ENCODE measurements at regions not wholly inside any gene's neighbourhood (a gene's known extent, or its start where the extent isn't known, plus 50 kb on each side); places are given as distances from the start of the nearest gene placed in this dataset.

GRCh38 chr17:54718286-54718685 is 182.4 kb upstream of the TOM1L1 start:
- Mint-ChIP-seq H3K9me3 (no peaks in the 10 kb centered on the region), H3K27me3 (peaks cover 3% of the 10 kb centered on the region), H3K4me1 (no peaks in the 10 kb centered on the region), H3K36me3 (no peaks in the 10 kb centered on the region), H3K4me3 (no peak overlapping the region), H3K27ac (no peak overlapping the region)

GRCh38 chr17:54727624-54728023 is 173.0 kb upstream of the TOM1L1 start:
- Mint-ChIP-seq H3K27ac (no peak overlapping the region), H3K9me3 (peaks cover 37% of the 10 kb centered on the region), H3K27me3 (peaks cover 3% of the 10 kb centered on the region), H3K4me3 (no peak overlapping the region), H3K36me3 (no peaks in the 10 kb centered on the region), H3K4me1 (no peaks in the 10 kb centered on the region)

- Mint-ChIP-seq H3K36me3 (no peaks in the 10 kb centered on the region), H3K27me3 (no peaks in the 10 kb centered on the region), H3K27ac (no peak overlapping the region), H3K4me1 (peaks cover 4% of the 10 kb centered on the region), H3K9me3 (peaks cover 13% of the 10 kb centered on the region), H3K4me3 (no peak overlapping the region)
Measured at GRCh38 chr17:54736573-54736972, 164.1 kb upstream of the TOM1L1 start.

DNA sequence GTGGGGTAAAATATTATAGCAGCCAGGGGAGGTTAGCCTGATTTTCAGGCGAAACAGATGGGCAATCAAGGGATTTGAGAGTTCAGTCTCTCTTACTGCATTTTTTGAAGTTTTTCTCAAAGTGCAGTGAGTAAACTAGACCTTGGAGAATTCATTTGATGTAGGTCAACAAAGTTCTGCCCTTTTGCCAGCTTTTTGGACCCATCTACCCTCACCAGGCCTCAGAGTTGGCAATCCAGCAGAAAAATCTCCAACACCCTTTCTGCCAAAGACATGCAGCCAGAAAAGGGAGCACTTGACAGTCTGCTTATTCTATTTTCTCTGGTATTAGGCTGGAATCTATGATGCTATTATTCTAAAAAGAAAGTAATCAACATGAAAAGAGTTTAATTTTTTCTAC is 162.2 kb upstream of the TOM1L1 start:
- Mint-ChIP-seq H3K4me1 (peaks cover 4% of the 10 kb centered on the region), H3K9me3 (peaks cover 4% of the 10 kb centered on the region), H3K4me3 (no peak overlapping the region), H3K27ac (no peak overlapping the region), H3K36me3 (no peaks in the 10 kb centered on the region), H3K27me3 (peaks cover 1% of the 10 kb centered on the region)

DNA sequence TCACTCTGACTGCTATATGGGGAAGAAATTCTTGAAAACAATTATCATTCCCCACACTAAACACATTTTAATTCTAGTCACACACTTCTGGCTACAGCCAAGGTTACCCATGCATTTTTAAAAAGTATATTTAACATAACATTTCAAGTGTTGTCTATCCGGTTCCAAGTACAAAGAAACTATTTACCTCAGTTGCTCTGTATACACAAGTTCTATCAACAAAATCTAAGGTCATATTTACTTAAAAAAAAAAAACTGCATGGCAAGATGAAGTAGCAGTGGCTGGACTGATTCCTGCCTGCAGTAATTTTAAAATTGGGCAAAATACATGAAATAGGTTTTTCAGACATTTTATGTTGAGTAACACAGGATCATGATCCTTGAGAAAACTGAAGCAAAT is 155.9 kb upstream of the TOM1L1 start:
- no peaks in the 10 kb centered on the region for H3K4me1 Mint-ChIP-seq
- H3K27me3 Mint-ChIP-seq, result peaks cover 1% of the 10 kb centered on the region
- no peak overlapping the region for H3K27ac Mint-ChIP-seq
- peaks cover 10% of the 10 kb centered on the region for H3K9me3 Mint-ChIP-seq
- no peak overlapping the region for H3K4me3 Mint-ChIP-seq
- H3K36me3 Mint-ChIP-seq, result no peaks in the 10 kb centered on the region

- no peaks in the 10 kb centered on the region for H3K4me1 Mint-ChIP-seq
- no peak overlapping the region for H3K4me3 Mint-ChIP-seq
- H3K27ac Mint-ChIP-seq, result no peak overlapping the region
Measured at GRCh38 chr17:54745239-54745638, 155.4 kb upstream of the TOM1L1 start.

GRCh38 chr17:54745862-54746261 is 154.8 kb upstream of the TOM1L1 start:
- no peaks in the 10 kb centered on the region for H3K36me3 Mint-ChIP-seq
- H3K27me3 Mint-ChIP-seq, result peaks cover 1% of the 10 kb centered on the region

More at GRCh38 chr17:54745239-54745638, 155.4 kb upstream of the TOM1L1 start:
- Mint-ChIP-seq H3K36me3 (no peaks in the 10 kb centered on the region), H3K27me3 (peaks cover 1% of the 10 kb centered on the region), H3K9me3 (peaks cover 10% of the 10 kb centered on the region)

DNA sequence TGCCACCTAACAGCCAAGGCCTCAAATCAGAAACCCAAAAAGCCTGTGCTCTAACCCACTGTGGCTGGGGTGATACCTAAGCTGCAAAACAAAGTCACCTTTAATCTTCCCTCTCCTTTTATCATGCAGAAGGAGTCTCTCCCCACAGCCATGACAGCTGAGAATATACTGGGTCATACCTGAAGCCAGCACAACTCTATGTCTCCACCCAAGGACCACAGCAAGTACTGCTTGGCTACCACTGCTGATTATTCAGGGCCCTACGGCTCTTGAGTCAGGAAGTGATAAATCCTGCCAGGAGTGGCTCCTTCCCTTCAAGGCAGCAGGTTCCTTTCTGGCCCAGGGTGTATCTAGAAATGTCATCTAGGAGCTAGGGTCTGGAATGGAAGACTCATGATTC is 151.5 kb upstream of the TOM1L1 start:
- Mint-ChIP-seq H3K9me3 (peaks cover 5% of the 10 kb centered on the region), H3K36me3 (no peaks in the 10 kb centered on the region), H3K27me3 (peaks cover 2% of the 10 kb centered on the region), H3K4me1 (no peaks in the 10 kb centered on the region), H3K27ac (no peak overlapping the region), H3K4me3 (no peak overlapping the region)

More at GRCh38 chr17:54745862-54746261, 154.8 kb upstream of the TOM1L1 start:
- Mint-ChIP-seq H3K4me1 (no peaks in the 10 kb centered on the region), H3K4me3 (no peak overlapping the region), H3K9me3 (peaks cover 10% of the 10 kb centered on the region), H3K27ac (no peak overlapping the region)

- no peak overlapping the region for H3K27ac Mint-ChIP-seq
- H3K27me3 Mint-ChIP-seq, result peaks cover 4% of the 10 kb centered on the region
- H3K4me3 Mint-ChIP-seq, result no peak overlapping the region
- H3K9me3 Mint-ChIP-seq, result no peaks in the 10 kb centered on the region
- no peaks in the 10 kb centered on the region for H3K4me1 Mint-ChIP-seq
- H3K36me3 Mint-ChIP-seq, result no peaks in the 10 kb centered on the region
Measured at GRCh38 chr17:54754560-54754959, 146.1 kb upstream of the TOM1L1 start.

- no peaks in the 10 kb centered on the region for H3K9me3 Mint-ChIP-seq
- no peaks in the 10 kb centered on the region for H3K36me3 Mint-ChIP-seq
- H3K4me3 Mint-ChIP-seq, result no peak overlapping the region
- H3K27me3 Mint-ChIP-seq, result peaks cover 2% of the 10 kb centered on the region
- H3K27ac Mint-ChIP-seq, result no peak overlapping the region
- no peaks in the 10 kb centered on the region for H3K4me1 Mint-ChIP-seq
Measured at GRCh38 chr17:54760836-54761235, 139.8 kb upstream of the TOM1L1 start.

DNA sequence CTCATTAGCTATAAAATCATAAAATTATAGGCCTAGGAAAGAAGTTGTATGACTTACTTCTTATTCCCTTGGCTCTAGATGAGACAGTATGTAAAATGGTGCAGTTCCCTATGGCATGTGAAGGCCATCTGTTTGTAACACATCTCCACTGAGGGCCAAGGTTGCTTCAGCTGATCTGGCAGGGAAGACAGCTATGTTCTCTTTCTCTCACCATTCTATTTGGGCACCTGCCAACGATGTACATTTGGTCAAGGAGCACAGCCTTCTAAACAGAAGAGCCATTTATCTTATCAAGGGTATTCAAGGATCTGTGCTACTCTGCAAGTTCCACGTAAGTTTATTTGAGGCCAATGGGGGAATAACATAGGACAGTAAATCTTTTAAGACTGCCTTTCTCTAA is 129.8 kb upstream of the TOM1L1 start:
- H3K4me3 Mint-ChIP-seq, result no peak overlapping the region
- peaks cover 8% of the 10 kb centered on the region for H3K27me3 Mint-ChIP-seq
- no peak overlapping the region for H3K27ac Mint-ChIP-seq
- H3K4me1 Mint-ChIP-seq, result no peaks in the 10 kb centered on the region
- H3K36me3 Mint-ChIP-seq, result no peaks in the 10 kb centered on the region
- H3K9me3 Mint-ChIP-seq, result peaks cover 8% of the 10 kb centered on the region

- Mint-ChIP-seq H3K27ac (no peak overlapping the region), H3K4me3 (no peak overlapping the region), H3K4me1 (no peaks in the 10 kb centered on the region), H3K36me3 (no peaks in the 10 kb centered on the region), H3K27me3 (peaks cover 8% of the 10 kb centered on the region), H3K9me3 (peaks cover 8% of the 10 kb centered on the region)
Measured at GRCh38 chr17:54771409-54771915, 129.2 kb upstream of the TOM1L1 start.

DNA sequence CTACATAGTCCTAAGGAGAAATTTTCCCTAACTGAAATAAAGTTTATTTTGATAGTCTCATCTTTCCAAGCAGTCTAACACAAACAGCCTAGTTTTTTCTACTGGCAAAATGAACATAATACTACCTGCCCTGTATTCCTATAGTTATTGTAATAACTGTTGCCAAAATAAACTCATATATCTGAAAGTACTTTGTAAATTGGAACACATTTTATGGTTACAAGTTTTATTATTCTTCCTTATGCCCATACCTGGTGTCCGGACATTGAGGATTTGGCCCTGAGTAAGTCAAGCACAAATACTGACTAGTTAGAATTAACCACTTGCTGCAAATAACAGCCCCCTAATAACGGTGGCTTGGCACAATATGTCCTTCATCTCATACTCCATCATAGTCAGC is 120.4 kb upstream of the TOM1L1 start:
- Mint-ChIP-seq H3K27ac (no peak overlapping the region), H3K4me1 (no peaks in the 10 kb centered on the region), H3K27me3 (peaks cover 1% of the 10 kb centered on the region), H3K4me3 (no peak overlapping the region), H3K36me3 (no peaks in the 10 kb centered on the region), H3K9me3 (no peaks in the 10 kb centered on the region)

DNA sequence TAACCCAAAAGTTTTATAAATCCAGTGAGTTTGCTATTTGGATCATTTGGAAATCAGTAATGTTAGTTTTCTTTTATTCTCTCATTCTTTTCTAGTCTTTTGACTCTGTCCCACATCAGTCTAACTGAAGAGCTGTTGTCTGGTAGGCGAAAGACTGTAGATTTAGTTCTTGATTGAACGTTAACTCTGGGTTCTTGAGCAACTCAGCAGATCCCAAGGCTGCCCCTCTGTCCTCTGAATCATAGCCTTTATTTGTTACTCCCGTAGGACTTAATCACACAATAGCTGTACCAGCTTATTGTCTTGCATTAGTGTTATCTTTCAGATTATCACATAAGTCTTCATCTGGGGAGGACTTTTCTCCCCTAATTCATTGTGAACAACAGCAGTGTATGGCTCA is 119.3 kb upstream of the TOM1L1 start:
- no peak overlapping the region for H3K4me3 Mint-ChIP-seq
- H3K36me3 Mint-ChIP-seq, result no peaks in the 10 kb centered on the region
- H3K4me1 Mint-ChIP-seq, result no peaks in the 10 kb centered on the region
- no peak overlapping the region for H3K27ac Mint-ChIP-seq
- H3K27me3 Mint-ChIP-seq, result no peaks in the 10 kb centered on the region
- H3K9me3 Mint-ChIP-seq, result no peaks in the 10 kb centered on the region

DNA sequence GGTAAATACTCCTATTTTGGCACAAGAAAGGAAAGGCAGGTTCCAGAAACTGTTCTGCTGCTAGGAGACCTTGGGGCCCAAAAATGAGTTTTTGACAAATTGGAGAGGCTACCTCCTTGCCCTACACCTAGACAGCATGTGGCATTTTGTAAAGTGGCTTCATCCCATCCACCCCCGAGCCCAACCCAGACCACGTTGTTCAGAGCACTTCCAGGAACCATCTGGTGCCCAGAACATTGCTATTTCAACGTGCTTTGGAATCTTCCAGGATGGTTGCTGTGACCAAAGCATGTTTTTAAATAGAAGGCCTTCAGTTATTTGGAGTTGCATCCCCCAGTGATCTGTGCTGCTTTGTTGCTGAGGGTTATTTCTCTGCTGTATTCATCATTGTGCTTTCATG is 116.3 kb upstream of the TOM1L1 start:
- Mint-ChIP-seq H3K36me3 (no peaks in the 10 kb centered on the region), H3K4me1 (no peaks in the 10 kb centered on the region), H3K27ac (no peak overlapping the region), H3K27me3 (no peaks in the 10 kb centered on the region), H3K4me3 (no peak overlapping the region), H3K9me3 (no peaks in the 10 kb centered on the region)

DNA sequence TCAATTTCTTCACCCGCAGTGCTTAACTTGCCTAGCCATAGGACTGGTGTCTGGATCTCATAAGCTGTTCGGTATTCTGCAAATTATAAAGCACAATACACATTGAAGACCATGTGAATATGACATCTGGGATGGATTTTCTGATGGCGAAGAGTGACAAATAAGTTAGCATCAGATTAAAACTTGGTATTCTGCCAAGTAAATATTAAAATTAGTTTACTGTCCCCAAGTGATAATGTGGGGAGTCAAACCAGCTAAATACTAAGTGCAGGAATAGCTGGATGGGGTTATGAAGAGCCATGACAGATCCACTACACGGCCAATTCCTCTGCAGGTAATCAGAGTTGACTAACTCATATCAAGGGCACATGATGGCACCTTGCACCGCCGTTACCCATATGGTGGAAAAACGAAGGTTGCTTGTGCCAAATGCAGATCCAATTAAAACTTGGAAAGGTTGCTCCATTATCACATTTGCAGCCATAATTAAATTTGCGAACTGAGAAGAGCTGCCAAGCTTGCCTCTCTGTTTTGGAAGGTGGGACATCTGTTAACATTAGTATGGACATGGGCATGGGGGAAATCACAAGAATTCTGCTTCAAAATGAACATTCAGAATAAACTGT is 114.9 kb upstream of the TOM1L1 start:
- Mint-ChIP-seq H3K9me3 (no peaks in the 10 kb centered on the region), H3K27ac (no peak overlapping the region), H3K4me3 (no peak overlapping the region), H3K4me1 (no peaks in the 10 kb centered on the region), H3K27me3 (no peaks in the 10 kb centered on the region), H3K36me3 (no peaks in the 10 kb centered on the region)

Data from activated naive CD4-positive, alpha-beta T cell treated with anti-CD3 and anti-CD28 coated beads, Interleukin-2, amount 50 U/mL, for 24 hours (primary cell).